ENCODE measurements at regions not wholly inside any gene's neighbourhood (a gene's known extent, or its start where the extent isn't known, plus 50 kb on each side); places are given as distances from the start of the nearest gene placed in this dataset.
"Not testable (repeated sequence)": the region's sequence is repeated elsewhere in the genome, so short reads cannot be mapped to it uniquely, and the experiment has no call there.

DNA sequence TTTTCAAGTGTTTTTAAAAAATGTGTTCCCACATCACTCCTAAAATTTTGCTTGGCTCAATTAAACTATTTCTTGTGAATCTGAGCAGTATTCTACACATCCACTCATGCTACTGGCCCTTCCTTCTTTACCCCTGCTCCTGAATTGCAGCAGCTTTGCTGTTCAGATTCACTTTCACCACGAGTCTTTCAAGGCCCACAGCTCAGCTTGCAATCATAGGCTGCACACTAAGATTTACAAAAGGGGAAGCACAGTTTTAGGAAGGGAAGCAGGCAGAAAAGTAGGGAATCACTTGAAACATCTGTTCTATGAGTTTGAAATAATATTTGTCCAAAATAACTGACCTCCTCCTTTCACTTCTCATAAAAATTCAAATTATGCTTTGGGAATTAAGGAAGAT lies 70.9 kb upstream of the EDEM3 start:
- H3K4me3 ChIP-seq = no peak overlapping the region
- peak overlapping the region in 1 of 21 experiments; percentile 50 for H3K27ac ChIP-seq

DNA sequence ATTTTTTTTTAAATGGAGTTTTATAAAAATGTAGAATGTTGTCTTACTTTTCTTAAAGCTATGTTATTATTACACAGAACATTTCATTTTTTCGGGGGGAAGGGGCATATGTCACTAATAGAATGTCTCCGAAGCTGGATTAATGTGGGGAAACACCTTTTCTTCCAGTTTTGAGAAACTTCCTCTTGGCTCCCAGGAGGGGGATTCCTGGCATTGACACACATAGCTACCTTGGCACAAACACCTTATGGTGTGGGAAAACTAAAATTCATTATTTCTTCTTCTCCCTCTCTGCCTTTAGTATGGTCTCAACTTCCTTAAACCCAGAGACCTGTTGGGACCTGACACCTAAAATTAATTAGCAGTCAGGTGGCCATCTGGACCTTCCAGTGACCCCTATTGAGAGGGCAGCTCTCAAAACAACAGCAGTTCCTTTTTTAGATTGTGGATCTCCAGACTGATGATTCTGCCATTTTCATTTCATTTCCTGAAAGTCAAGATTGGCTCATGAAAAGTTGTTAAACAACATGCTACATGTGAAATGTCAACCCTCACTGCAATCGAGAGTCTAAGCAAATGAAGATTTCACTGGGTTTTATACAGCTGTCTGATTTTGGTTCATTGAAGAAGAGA lies 70.1 kb upstream of the EDEM3 start:
- Histone ChIP-seq H3K4me3 (no peak overlapping the region), H3K27ac (peak overlapping the region in 2 of 21 experiments; percentile 10 to 36)

GRCh38 chr1:184823080-184823479 lies 68.4 kb upstream of the EDEM3 start:
- Histone ChIP-seq H3K4me3 (no peak overlapping the region), H3K27ac (no peak overlapping the region)

GRCh38 chr1:184822267-184822666 lies 67.6 kb upstream of the EDEM3 start:
- Histone ChIP-seq H3K4me3 (no peak overlapping the region), H3K27ac (peak overlapping the region in 1 of 21 experiments; percentile 24)

- Histone ChIP-seq H3K27ac (peak overlapping the region in 1 of 21 experiments; percentile 24), H3K4me3 (no peak overlapping the region)
Observed at GRCh38 chr1:184821658-184822057, 67.0 kb upstream of the EDEM3 start.

- peak overlapping the region in 1 of 21 experiments; percentile 24 for H3K27ac ChIP-seq
- no peak overlapping the region for H3K4me3 ChIP-seq
Observed at GRCh38 chr1:184820956-184821355, 66.3 kb upstream of the EDEM3 start.

DNA sequence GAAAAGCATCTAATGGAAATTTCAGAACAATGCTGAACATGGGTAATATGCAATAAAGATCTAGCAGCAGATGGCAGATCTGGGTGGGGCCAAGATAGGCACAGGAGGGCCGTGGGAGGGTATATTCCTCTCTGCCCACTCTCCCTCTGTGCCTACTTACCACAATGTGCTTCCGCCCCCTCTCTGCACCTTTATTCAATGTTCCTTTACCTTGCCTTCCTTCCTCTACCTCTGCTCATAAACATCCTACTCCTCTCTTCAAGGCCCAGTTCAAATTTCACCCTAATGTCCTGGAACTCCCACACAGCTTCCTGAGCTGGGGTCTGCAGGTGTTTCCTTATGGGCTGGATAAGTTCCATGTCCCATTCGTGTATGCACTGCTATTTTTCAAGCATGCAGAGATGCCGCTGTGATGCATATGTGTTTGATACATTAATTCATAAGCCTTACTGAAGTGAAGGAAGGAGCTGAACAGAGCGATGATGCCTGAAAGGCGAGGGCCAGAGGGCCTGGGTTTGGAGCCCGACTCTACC lies 65.6 kb upstream of the EDEM3 start:
- H3K4me3 ChIP-seq = no peak overlapping the region
- H3K27ac ChIP-seq = no peak overlapping the region

DNA sequence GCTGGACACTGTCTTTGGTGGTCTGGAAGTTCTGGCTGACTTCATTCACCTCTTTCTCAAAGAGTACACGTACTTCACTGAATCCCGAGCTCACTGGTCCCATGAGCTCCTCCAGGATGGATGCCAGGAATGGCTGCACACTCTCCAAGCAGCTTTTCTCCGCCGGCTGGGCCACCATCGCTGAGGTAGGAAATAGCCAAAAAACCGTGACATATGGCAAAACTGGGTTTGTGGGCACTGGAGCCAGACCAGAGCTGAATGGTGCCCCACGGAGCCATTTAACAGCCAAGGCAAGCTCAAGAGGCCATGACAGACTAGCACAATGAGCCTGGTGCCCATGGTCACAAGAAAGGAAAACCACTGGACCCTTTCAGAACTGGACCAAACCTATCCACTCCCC lies 64.0 kb upstream of the EDEM3 start:
- no peak overlapping the region for H3K27ac ChIP-seq
- H3K4me3 ChIP-seq = no peak overlapping the region

- not testable (repeated sequence) for H3K4me3 ChIP-seq, H3K27ac ChIP-seq
Observed at GRCh38 chr1:184817003-184817402, 62.3 kb upstream of the EDEM3 start.

GRCh38 chr1:184813528-184814089 lies 59.0 kb upstream of the EDEM3 start:
- Histone ChIP-seq H3K4me3 (no peak overlapping the region), H3K27ac (no peak overlapping the region)

GRCh38 chr1:184811439-184812111 lies 56.9 kb upstream of the EDEM3 start:
- no peak overlapping the region for H3K4me3 ChIP-seq

DNA sequence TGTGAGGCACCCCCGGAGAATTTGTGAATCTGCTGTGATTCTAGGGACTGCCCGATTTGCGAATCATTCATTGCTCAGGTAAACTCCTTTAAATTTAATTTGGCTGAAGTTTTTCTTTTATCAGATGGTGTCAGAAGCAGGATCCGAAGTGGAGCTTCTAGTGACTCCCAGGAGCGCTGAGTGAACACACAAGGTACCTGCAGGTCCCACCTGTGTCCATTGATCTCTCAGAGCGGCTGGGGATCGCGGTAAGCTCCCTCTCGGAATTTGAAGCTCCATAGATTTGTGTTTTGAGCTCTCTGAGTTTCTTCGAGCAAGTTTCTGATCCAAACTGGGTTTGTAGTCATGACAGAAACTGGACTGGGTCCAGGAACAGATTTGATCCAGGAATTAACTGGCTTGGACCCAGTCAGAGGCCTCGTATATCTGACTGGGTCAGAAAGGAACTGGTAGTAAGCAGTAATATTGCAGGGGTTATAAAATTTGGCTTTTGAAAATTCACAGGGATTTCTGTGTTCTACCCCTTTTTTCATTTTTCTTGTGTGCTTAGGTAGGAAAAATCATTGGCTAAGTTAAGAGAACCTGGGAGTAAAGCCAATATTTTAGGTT lies 56.2 kb upstream of the EDEM3 start:
- Histone ChIP-seq H3K27ac (no peak overlapping the region), H3K4me3 (no peak overlapping the region)

More at GRCh38 chr1:184811439-184812111, 56.9 kb upstream of the EDEM3 start:
- no peak overlapping the region for H3K27ac ChIP-seq

- peak overlapping the region in 7 of 21 experiments; percentile 1 to 59 (median 22) for H3K27ac ChIP-seq
Observed at GRCh38 chr1:184806296-184806721, 51.7 kb upstream of the EDEM3 start.

DNA sequence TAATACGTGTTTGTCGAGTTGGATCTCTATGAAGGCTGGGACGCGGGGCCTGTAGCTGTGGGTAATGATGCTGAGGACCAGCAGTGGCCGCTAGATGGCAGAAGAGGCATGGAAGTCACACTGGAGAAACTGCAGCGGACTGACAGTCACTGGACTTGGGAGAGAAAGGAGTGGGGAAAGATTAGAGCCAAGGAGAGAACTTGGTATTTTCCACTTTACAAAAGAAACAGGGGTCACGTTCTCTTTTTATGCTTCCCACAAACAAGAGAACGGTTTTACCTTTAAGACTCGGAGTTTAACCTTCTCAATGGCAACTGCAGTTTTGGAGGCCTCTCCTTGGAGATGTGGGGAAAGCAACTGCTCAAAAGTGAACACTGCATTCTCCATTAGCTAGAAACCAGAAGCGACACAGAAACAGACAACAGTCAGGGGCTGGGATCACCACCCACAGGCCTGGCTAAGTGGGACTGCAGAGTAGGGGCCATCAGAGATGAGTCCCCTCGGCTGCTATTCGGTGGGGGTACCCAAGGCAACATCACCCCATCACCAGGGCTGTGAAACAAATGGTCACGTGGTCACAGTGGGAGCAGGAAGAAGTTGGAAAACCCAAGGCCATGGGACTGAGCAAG lies 51.1 kb upstream of the EDEM3 start:
- no peak overlapping the region for H3K4me3 ChIP-seq
- H3K27ac ChIP-seq = peak overlapping the region in 7 of 21 experiments; percentile 1 to 59 (median 22)

More at GRCh38 chr1:184806296-184806721, 51.7 kb upstream of the EDEM3 start:
- H3K4me3 ChIP-seq = no peak overlapping the region

Data from skin epidermis (tissue), 12 donors.